HL-60 (cell line): ENCODE measurements at regions not wholly inside any gene's neighbourhood (a gene's known extent, or its start where the extent isn't known, plus 50 kb on each side); places are given as distances from the start of the nearest gene placed in this dataset.
"Not testable (repeated sequence)": the region's sequence is repeated elsewhere in the genome, so short reads cannot be mapped to it uniquely, and the experiment has no call there.

ENCODE experiments used
- DNase-seq, 2 experiments: peaks; one replicate each; pipeline ENCODE4 v3.0.0-alpha.2; 2010 to 2020; ENCODE audit warnings: low read depth in 1 of 2, low spot score in 1 of 2
- H3K27ac ChIP-seq: fragments of 250-450 bp; sonication (Bioruptor Pico); replicated peaks from 2 replicates; pipeline ENCODE4 v1.5.1; 2020; ENCODE audit warnings: mild to moderate bottlenecking, moderate library complexity
- H3K27me3 ChIP-seq: fragments of 250-450 bp; sonication (Bioruptor Pico); 2 replicates; pipeline ENCODE4 v1.5.1; 2021; ENCODE audit warnings: mild to moderate bottlenecking, moderate library complexity; ENCODE audit not compliant: insufficient read depth, poor library complexity, severe bottlenecking
- H3K4me3 ChIP-seq: replicated peaks from 2 replicates; pipeline ENCODE4 v1.5.1; 2011; ENCODE audit warnings: mild to moderate bottlenecking, control low read depth, low read length; ENCODE audit not compliant: insufficient read depth
- GABPA ChIP-seq: IDR thresholded peaks from 2 replicates; pipeline ENCODE4 v1.6.1; 2012; ENCODE audit warnings: low read depth
- POLR2AphosphoS5 ChIP-seq: IDR thresholded peaks from 2 replicates; pipeline ENCODE4 v1.6.1; 2012; ENCODE audit warnings: low read depth
- SPI1 ChIP-seq: IDR thresholded peaks from 2 replicates; pipeline ENCODE4 v1.6.1; 2012; ENCODE audit warnings: low read depth, mild to moderate bottlenecking, borderline replicate concordance
- TF ChIP-seq, protein P1 (sequence below): IDR thresholded peaks from one replicate; pipeline ENCODE4 v1.5.1; 2011; ENCODE audit warnings: low read length, control low read depth, inconsistent platforms; ENCODE audit not compliant: insufficient read depth
- TF ChIP-seq, protein P2 (sequence below): IDR thresholded peaks from 2 replicates; pipeline ENCODE4 v1.6.1; 2012; ENCODE audit warnings: low read depth; ENCODE audit not compliant: insufficient replicate concordance

DNA sequence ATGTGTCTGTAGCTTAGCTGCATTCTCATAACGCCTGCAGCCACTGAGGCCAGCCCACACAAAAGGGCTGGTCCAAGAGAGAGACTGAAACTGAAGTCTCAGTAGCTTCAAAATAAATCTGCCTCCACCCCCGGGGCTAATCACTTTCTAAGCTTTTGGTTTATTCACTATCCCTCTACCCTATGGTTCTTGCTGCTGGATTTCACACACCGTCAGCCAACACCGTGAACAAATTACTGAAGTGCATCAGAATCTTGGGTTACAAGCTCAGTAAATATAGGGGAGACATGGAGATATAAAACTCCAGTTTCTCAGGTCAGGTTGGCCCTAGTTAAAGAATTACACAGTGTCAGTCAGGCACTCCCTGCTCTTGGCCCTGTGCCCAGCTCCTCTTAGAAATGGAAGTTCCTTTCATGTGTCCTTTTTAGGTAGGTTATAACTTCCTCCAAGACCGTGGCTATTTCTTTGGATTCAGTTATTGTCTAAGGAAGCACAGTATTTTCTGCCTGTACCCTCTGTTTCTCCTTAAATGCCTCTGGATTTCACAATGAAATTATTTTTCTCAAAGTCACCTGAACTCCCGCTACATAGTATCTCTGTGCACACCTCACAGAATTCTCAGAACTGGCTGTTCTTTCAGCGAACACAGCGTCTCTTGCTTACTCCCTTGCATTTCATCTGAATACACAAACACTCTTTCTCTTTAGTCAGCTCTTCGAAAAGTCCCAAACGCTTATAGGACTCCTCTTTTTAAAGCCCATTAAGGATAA is 112.5 kb downstream of the FAM174A start:
- Histone ChIP-seq H3K27me3 (no peaks in the 10 kb centered on the region), H3K4me3 (no peak overlapping the region), H3K27ac (0 out of 2 replicates have a peak overlapping the region, but pooled peaks have one; percentile 18)
- DNase-seq: peak in 1 of 2 experiments; percentile 79
- TF ChIP-seq POLR2AphosphoS5 (no peak), SPI1 (no peak; the same call in 1 of the 2 replicates), GABPA (no peak)
- TF ChIP-seq, protein P1, sequence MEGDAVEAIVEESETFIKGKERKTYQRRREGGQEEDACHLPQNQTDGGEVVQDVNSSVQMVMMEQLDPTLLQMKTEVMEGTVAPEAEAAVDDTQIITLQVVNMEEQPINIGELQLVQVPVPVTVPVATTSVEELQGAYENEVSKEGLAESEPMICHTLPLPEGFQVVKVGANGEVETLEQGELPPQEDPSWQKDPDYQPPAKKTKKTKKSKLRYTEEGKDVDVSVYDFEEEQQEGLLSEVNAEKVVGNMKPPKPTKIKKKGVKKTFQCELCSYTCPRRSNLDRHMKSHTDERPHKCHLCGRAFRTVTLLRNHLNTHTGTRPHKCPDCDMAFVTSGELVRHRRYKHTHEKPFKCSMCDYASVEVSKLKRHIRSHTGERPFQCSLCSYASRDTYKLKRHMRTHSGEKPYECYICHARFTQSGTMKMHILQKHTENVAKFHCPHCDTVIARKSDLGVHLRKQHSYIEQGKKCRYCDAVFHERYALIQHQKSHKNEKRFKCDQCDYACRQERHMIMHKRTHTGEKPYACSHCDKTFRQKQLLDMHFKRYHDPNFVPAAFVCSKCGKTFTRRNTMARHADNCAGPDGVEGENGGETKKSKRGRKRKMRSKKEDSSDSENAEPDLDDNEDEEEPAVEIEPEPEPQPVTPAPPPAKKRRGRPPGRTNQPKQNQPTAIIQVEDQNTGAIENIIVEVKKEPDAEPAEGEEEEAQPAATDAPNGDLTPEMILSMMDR: no peak
- TF ChIP-seq, protein P2, sequence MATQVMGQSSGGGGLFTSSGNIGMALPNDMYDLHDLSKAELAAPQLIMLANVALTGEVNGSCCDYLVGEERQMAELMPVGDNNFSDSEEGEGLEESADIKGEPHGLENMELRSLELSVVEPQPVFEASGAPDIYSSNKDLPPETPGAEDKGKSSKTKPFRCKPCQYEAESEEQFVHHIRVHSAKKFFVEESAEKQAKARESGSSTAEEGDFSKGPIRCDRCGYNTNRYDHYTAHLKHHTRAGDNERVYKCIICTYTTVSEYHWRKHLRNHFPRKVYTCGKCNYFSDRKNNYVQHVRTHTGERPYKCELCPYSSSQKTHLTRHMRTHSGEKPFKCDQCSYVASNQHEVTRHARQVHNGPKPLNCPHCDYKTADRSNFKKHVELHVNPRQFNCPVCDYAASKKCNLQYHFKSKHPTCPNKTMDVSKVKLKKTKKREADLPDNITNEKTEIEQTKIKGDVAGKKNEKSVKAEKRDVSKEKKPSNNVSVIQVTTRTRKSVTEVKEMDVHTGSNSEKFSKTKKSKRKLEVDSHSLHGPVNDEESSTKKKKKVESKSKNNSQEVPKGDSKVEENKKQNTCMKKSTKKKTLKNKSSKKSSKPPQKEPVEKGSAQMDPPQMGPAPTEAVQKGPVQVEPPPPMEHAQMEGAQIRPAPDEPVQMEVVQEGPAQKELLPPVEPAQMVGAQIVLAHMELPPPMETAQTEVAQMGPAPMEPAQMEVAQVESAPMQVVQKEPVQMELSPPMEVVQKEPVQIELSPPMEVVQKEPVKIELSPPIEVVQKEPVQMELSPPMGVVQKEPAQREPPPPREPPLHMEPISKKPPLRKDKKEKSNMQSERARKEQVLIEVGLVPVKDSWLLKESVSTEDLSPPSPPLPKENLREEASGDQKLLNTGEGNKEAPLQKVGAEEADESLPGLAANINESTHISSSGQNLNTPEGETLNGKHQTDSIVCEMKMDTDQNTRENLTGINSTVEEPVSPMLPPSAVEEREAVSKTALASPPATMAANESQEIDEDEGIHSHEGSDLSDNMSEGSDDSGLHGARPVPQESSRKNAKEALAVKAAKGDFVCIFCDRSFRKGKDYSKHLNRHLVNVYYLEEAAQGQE: no peak

DNA sequence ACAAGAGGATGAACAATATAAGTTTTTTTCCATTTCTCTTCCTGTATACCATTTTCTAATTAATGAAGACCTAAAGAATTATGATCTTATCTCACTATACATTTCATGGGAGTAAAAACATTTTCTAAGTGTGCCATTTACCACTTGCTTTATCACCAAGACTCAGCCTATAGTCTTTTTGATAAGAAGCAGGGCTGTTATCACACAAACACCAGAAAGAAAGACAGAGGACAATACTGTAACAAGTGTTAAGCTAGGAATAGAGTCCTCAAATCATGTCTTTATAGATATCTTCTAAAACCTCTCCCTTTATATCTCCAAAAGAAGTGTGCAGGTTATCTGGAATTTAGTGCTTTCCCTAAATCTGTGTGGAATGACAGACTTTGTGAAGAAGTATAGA is 119.7 kb downstream of the FAM174A start:
- Histone ChIP-seq H3K27me3 (no peaks in the 10 kb centered on the region), H3K27ac (no peak overlapping the region), H3K4me3 (no peak overlapping the region)
- DNase-seq: no peak
- TF ChIP-seq, protein P1: no peak
- TF ChIP-seq GABPA (no peak), POLR2AphosphoS5 (no peak), SPI1 (no peak)
- TF ChIP-seq, protein P2: no peak

DNA sequence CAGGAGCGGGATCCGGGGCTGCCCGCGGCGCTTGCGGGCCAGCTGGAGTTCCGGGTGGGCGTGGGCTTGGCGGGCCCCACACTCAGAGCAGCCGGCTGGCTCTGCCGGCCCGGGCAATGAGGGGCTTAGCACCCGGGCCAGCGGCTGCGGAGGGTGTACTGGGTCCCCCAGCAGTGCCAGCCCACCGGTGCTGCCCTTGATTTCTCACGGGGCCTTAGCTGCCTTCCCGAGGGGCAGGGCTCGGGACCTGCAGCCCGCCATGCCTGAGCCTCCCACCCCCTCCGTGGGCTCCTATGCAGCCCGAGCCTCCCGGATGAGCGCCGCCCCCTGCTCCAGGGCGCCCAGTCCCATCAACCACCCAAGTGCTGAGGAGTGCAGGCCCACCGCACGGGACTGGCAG is 121.6 kb downstream of the FAM174A start:
- H3K27ac ChIP-seq, H3K4me3 ChIP-seq, H3K27me3 ChIP-seq, DNase-seq: not testable (repeated sequence)

DNA sequence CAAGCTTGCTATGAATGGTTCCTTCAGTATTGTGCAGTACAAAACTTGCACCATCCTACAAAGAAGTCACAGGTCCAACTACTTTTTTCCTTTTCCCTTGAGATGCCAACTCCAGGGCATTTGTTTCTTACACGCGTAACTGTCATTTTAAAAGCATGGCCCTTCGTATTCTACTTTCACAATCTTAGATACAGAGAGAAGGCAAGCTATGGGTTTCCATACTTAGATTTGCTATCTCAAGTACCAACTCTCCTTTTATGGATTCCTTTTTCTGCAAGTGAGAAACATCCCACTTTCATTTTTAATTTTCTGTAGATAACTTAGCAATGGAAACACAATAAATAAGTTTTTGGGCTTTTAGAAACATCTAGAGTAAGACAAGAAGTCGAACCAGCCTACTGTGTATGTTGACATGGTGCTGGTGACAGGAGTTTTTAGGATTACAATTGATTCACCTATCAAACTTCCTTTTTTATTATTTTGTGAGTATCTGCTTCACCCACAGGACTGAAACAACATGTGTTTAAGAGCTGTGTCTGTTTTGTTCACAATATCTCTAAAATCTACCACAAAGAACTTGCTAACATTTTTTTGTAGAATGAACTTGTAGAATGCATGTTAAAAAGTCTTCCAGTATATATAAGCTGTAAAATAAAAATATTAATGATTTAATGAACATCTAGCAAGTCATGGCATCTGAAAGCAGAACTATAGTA is 124.1 kb downstream of the FAM174A start:
- Histone ChIP-seq H3K4me3 (no peak overlapping the region), H3K27me3 (no peaks in the 10 kb centered on the region), H3K27ac (no peak overlapping the region)
- DNase-seq: no peak
- no peak for TF ChIP-seq GABPA
- TF ChIP-seq SPI1: no peak
- TF ChIP-seq, protein P1: no peak
- TF ChIP-seq POLR2AphosphoS5: no peak
- TF ChIP-seq, protein P2: no peak
